GM18498 (cell line): ENCODE measurements at regions not wholly inside any gene's neighbourhood (a gene's known extent, or its start where the extent isn't known, plus 50 kb on each side); places are given as distances from the start of the nearest gene placed in this dataset.
"Not testable (repeated sequence)": the region's sequence is repeated elsewhere in the genome, so short reads cannot be mapped to it uniquely, and the experiment has no call there.

Experiments used
- ATAC-seq: cut with Tn5 transposase; IDR thresholded peaks from one replicate; pipeline ENCODE4 v1.9.1; 2021; ENCODE audit warnings: mild to moderate bottlenecking, moderate library complexity; ENCODE audit not compliant: unreplicated experiment

DNA sequence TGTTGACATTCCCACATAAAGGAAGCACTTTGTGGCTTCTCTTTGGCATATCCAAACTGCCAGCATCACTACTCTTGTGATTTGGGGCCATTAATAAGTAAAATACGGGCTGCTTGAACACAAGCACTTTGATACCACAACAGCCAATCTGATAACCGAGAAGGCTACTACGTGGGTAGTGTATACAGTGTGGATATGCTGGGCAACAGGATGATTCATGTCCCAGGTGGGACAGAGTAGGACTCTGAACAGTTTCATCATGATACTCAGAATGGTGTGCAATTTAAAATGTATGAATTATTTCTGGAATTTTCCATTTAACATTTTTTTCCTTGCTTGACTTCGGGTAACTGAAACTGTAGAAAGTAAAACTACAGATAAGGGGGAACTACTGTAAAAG lies 225.0 kb upstream of the DDHD1 start:
- no peak for ATAC-seq

DNA sequence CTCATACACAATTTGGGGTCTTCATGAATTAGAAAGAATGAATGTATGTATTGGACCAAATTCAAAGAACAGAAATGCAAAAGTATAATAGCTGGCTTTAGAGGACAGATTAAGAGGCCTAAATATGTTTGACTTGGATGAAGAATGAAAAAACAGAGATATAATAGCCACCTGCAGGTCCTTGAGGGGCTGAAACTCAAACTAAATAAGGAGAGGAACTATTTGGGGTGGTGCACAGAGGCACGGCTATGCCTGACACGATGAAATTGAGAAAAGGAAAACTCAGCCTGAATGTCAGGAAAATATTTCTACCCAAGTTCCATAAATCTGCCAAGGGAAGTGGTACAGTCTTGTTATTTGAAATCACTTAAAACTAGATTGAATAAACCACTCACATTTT lies 222.9 kb upstream of the DDHD1 start:
- ATAC-seq: no peak

DNA sequence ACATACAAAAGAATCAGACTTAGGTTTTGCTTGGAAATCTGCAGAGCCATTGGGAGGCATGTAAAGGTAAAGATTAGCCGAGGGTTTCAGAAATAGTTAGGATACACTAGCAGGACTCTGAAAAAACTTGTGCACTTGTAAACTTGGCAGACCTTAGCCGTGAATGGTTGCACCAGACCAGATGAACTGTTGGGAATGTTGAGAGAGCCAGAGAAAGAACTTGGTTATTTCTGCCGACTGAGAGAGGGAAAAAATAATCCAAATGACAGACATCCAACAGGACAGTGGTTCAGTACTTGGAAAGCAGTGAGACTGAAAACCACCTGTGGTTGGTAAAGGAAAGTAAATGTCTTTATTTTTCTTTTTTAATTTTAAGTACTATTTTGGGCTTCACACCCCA lies 222.5 kb upstream of the DDHD1 start:
- ATAC-seq: no peak

DNA sequence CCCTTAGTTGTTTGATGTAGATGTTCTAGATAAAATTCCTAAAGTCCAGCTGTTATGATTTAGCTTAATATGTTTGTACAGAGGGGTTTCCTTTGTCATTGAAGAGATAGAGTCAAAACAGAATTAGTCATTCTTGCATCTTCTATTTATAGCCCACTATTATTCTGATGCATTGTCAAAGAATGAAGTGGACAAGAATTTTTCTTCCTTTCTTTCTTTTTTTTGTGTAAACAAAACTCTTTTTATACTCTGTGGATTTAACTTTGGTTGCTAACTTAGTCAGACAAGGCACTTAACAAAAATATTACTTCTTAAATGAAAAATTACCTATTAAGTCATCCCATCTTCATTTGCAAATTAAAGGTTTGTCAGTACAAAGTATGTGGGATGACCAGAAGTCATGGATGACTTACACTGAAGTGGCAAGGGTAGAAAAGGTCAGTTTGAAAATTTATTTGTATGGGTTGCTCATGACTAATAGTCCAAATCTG lies 215.6 kb upstream of the DDHD1 start:
- no peak for ATAC-seq

DNA sequence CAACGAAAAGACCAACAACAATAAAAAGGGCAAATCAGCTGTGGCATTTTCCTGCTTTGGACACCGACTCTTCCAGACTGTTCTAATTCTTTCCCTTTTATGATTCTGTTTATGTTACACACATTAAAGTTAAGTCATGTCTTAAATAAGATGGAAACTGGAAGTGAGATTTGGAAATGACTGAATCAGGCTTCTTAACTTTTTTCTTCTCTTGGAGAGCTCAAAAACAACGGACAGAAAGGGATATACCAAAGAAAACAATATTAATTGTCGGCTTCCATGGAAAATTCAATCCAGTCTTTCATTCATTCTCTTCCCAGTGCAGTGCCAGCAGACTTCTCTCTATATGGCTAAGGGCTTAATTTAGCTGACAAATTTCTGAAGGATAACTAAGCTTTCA lies 214.9 kb upstream of the DDHD1 start:
- ATAC-seq: no peak

DNA sequence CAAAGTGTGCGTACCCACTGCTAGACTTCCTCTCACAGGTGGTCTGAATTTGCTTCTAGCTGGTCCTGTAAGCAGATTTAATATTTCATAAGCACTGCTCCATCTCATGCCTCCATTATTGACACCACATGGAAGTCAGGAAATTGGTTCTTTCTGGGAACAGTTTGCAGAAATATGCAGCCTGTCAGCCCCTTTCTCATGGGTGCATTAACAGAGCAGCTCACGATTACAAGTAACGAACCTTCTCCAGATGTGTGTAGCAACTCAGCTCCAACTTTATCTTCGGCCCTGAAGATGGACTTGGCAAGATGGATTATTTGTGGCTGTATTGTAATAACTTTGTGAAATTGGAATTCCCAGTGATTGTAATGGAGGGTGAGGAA lies 214.5 kb upstream of the DDHD1 start:
- no peak for ATAC-seq

DNA sequence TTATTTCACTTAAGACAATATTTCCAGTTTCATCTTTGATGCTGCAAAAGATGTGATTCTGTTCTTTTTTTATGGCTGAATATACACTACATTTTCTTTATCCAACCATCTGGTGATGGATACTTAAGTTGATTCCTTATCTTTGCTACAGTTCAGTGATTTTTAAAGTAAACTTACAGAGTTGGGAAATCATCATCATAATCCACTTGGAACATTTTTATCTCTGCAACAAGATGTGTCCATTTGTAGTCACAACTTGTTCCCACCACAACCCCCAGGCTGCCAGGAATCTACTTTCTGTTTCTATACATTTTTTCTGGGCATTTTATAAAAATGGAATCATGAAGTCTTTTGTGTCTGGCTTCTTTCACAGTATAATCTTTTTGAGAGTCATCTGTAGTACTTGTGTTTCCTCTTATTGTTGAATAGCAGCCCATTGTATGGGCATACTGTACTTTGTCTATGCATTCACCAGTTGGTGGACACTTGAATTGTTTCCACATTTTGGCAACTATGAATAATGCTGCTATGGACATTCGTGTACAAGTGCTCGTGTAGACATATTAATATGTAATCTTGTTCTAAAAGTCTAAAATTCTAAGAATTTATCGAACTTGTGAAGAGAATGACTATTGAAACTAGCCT lies 212.5 kb upstream of the DDHD1 start:
- no peak for ATAC-seq

DNA sequence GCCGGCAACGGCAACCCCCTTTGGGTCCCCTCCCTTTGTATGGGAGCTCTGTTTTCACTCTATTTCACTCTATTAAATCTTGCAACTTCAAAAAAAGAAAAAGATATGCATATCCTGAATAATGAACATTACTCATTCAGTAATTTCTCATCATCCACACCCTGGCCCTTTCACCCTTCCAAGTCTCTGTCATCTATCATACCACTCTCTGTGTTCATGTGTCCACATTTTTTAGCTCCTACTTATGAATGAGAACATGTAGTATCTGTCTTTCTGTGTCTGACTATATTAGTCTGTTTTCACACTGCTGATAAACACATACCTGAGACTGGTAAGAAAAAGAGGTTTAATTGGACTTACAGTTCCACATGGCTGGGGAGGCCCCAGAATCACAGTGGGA lies 209.8 kb upstream of the DDHD1 start:
- not testable (repeated sequence) for ATAC-seq

DNA sequence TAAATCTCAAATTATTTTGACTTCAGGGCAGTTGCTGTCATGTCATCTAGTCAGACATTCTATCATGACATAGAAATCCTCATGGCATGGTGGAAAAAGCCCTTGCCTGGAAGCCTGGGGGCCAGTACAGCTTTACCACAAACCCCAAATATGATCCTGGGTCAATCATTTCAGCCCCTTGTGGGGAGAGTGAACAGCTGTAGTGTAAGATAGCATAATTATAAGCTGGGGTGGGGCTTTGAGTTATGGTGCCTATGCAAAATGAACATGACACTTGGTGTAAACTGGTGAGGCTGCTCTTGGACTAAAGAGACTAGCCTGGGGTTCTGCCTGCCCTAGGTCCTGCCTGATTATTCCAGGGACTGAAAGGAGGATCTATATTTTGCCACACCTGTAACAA lies 207.7 kb upstream of the DDHD1 start:
- no peak for ATAC-seq

DNA sequence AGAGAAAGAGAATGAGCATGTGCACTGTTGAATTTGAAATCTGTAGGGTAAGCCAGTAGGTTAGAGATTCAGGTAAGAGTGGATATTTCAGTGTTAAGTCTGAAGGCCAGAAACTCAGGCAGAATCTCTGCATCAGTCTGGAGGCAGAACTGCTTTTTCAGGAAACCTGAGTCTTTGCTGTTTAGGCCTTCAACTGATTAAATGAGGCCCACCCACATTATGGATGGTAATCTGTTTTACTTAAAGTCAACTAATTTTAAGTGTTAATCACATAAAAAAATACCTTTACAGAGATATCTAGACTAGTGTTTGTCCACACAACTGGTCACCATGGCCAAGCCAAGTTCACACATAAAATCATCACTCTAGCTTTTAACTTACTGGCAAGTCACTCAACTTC lies 205.0 kb upstream of the DDHD1 start:
- ATAC-seq: no peak

DNA sequence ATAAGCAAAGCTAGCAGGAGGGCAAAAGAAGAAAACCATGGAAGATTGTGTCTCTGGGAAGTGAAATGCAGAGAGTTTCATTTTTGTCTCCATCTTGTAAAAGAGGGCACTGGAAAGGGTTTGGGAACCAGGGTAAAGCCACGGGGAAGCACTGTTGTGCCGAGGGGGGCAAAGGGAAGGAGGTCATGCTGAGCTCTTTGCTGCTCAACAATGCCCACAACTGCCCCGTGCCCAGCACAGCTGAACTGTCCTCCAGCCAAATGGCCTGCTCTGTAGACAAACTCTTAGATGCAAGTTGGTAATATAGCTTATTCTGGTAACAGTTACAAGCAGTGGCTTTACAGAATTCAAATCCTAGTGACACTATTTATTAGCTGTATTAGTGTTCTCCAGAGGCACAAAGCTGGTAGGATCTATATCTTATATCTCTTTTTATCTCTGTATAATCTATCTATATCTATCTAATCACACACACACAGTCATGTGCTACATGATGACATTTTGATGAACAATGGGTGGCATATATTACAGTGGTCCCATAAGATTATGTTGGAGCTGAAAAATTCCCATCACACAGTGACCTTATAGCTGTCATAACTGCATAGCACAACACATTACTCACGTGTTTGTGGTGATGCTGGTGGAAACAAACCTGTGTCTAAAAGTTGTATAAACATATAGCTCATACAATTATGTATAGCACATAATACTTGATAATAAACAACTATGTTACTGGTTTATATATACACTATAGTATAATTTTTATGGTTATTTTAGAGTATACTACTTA lies 203.4 kb upstream of the DDHD1 start:
- no peak for ATAC-seq

DNA sequence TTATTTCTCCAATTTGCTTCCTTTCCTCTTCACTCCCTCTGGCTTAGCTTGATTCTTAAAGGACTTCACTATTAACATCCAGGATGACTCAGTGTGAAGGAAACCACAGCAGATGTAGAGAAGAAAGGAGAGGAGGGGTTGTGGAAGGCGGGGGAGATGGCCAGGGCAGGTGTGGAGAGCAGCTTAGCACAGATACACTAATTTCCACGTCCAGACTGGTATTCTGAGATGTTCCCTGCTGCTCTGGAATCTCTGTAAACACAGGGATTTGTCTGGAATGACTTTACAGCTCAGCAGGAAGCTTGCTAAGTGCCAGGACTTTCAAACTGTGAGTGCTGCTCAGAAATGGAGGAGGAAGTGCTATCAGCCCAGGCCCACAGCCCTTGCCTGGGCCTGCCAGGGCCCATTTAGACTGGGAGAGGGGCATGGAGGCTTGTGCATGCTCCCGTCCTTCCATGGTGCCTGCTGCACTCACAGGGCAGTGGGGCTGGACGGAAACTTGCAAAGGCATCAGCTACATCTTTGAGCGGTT lies 202.5 kb upstream of the DDHD1 start:
- no peak for ATAC-seq

DNA sequence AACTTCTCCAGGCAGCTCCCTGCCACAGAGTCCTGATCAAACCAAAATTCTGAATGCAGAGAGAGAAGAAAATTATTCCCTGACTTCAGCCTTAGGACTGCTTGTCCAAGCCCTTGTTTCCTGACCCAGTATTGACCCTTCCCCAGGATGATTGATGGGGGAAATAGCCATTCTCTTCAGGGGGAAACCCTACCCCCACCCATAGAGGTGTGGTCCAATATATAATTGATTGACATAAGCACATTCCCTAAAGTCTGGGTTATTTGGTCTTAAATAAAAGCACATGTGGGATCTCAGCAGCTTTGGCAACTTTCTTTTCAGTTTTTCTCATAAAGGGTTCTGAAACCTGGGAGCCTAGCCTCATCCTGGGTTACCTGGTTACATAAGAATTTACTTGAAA lies 201.2 kb upstream of the DDHD1 start:
- ATAC-seq: no peak

DNA sequence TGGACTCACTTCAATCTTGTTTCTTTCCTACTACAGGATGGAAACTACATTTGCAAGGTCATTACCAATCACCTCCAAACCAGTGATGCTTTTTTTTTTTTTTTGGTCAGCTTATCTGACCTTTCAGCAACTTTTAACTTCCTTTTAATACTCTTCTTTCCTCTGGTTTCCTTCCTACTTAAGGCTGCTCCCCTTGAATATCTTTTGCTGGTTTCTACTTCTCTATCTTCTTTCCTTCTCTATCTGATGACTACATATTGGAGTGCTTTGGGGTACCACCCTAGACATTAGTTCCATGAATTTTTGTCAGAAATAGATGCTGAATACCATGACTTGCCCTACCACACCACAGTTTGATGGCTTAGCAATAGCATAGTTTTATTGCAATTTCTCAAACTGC lies 197.7 kb upstream of the DDHD1 start:
- ATAC-seq: no peak

DNA sequence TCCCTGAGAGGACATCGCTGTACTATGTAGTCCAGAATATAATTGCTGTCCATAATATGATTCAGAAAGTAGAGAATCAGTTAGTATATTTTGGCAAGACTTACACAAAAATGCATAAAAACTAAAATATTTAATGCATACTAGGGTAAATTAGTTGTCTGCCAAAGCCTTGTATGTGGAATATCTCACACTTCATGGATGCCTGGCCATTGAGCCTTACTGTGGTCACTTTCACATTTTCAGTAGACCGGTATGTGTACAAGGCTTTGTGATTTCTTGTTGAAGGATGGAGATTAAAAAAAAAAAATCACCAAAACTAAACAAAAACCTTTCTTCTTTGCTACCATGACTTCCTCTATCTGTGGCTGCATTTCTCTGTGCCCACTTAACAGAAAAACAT lies 197.3 kb upstream of the DDHD1 start:
- no peak for ATAC-seq

DNA sequence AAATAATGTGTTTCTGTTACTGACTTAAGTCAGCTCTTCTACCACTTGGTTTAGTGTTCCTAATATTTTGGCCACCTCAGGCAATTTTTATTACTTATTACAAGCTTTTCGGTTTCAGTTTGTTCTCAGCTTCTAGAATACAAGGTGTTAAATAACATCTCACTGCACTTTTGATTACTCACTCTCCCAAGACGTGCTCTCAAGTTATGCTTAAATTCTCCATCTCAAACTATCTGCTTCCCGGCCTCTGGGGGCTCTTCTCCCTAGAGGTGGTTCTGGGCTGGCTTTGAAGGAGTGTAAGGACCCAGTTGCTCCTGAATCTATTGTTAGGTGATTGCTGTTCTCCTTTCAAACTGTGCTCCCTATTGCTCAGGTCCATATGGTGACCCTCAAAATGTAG lies 193.9 kb upstream of the DDHD1 start:
- ATAC-seq: no peak

DNA sequence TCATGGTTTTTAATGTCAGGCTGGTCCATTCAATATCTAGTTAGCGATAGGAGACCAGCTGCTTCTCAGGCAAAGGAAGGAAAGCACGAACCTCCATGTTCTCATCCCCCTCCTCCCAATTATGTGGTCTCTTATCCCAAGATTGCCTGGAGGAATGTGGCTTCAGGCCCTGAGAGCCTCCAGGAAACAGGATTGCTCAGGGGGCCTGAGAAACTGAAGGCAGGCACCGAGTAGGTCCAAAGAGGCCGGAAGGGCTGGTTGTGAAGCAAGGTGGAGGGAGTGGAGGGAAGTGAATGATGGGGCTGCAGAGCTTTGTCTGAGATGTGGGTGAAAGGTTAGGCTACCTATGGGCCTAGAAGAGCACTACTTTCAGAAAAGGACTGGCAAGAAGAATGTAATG lies 188.2 kb upstream of the DDHD1 start:
- ATAC-seq: no peak

DNA sequence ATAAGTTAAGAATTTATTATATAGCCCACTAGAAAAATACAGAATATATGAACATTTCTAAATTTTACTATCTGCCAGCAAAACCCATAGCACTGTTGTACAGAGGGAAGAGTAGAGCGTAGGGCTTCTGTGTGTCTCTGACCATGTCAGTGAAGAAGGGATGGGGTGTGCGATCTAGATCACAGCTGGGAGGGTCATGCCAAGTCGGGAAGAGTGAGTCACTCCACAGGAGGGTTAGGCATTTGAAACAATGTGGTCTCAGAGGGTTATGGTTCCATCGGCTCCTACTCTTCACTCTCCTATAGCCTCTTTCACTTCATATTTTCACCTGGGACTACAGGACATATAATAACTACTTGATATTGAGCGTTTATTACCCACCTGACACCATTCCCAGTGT lies 185.1 kb upstream of the DDHD1 start:
- no peak for ATAC-seq

DNA sequence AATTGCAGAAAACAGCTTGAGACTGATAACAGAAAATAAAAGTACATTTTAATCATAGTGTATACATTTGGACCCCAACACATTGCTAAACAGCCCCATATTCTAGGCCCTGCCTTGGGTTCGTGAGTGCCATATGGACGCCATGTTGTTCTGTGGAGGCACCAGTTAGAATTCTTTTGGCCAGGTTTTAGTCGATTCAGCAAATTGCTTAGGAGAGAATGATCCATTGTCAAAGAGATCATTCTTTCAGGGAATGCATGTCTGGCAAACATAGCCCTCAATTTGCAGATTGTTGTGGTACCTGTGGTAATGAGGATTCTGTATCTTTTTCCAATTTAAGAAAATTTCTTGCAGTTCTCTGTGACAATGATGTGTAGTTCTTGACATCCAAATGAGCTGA lies 183.6 kb upstream of the DDHD1 start:
- ATAC-seq: no peak

DNA sequence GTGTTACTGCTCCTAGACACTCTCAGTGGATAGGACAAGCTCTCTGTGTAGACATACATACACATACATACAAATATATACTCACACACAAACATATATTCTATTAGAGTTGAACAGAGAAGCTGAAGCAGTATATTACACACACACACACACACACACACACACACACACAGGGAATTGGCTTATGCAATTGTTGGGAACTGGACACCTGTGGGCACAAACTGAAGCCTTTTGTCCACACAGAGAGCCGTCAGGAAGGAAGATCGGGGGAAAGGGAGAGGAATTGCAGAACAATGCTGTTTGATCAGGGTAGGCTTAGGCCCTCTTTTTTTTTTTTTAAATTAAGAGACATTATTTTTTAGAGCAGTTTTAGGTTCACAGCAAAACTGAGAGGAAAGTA lies 180.7 kb upstream of the DDHD1 start:
- no peak for ATAC-seq

DNA sequence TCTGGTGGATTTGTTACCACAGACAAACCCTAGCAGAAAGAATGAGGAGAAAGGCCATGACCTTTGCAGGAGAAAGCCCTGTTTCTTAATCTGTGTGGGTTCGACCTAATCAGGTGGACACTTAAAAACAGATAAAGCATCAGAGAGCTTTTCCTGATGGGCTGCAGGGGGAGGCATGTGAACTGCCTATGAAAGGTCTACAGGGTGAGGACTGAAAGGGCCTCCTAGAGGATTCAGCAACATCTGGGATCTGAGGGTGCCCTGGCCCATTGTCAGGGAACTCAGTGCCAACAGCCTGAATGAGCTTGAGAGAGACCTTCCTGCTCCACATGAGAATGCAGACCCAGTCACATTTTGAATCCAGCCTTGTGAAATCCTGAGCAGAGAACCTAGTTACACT lies 178.8 kb upstream of the DDHD1 start:
- ATAC-seq: no peak

DNA sequence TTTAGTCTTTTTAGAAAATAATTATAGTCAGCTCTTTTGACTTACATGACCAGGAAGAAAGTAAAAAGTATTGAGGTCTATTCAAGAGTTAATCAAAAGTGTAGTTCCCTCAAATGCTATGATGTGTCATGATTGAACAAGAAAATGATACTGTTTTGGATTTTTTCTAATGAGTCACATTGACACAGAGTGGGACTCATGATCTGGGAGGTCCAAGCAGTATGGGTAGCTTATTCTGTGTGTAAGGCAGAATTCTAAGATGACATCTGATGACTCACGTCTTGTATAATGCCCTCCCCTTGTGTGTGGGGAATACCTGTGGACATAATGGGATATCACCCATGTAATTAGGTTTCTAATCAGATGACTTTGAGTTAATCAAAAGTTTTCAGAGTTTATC lies 178.1 kb upstream of the DDHD1 start:
- ATAC-seq: no peak
